Peyer's patch (tissue), 4 donors: ENCODE measurements at regions not wholly inside any gene's neighbourhood (a gene's known extent, or its start where the extent isn't known, plus 50 kb on each side); places are given as distances from the start of the nearest gene placed in this dataset.

ENCODE experiments used
- DNase-seq, 3 donors: peaks; one replicate each; pipeline ENCODE4 v3.0.0-alpha.2; 2017 to 2019
- H3K27ac ChIP-seq, 4 donors: fragments of 200-600 bp; sonication (generic); one replicate each; pipeline ENCODE4 v1.5.1; 2016 to 2019
- H3K27me3 ChIP-seq, 2 donors: fragments of 200-600 bp; sonication (generic); one replicate each; pipeline ENCODE4 v1.5.1; 2019
- H3K36me3 ChIP-seq, 3 donors: fragments of 200-600 bp; sonication (generic); one replicate each; pipeline ENCODE4 v1.5.1; 2016 to 2019
- H3K4me1 ChIP-seq, 4 donors: fragments of 200-600 bp; sonication (generic); one replicate each; pipeline ENCODE4 v1.5.1; 2016 to 2019
- H3K4me3 ChIP-seq, 4 donors: fragments of 200-600 bp; sonication (generic); 1 replicate in 3 of 4; 2 replicates in 1 of 4; pipeline ENCODE4 v1.5.1; 2016 to 2019; ENCODE audit warnings: mild to moderate bottlenecking in 1 of 4
- H3K9me3 ChIP-seq, 4 donors: fragments of 200-600 bp; sonication (generic); one replicate each; pipeline ENCODE4 v1.5.1; 2016 to 2019; ENCODE audit warnings: mild to moderate bottlenecking in 1 of 4
- CTCF ChIP-seq, 6 experiments: fragments of 450-650 bp in 4 of 6; fragments of 200-600 bp in 2 of 6; sonication (generic) in 1 of 6; IDR thresholded peaks; one replicate each; pipeline ENCODE4 v1.5.1; 2017 to 2019; ENCODE audit warnings: antibody characterized with exemption in 6 of 6, mild to moderate bottlenecking in 3 of 6, moderate library complexity in 1 of 6
- POLR2A ChIP-seq, 2 donors: fragments of 450-650 bp; IDR thresholded peaks; one replicate each; pipeline ENCODE4 v1.5.1; 2017; ENCODE audit warnings: antibody characterized with exemption in 2 of 2, mild to moderate bottlenecking in 2 of 2, moderate library complexity in 2 of 2

GRCh38 chr3:162170581-162170980, 674.0 kb downstream of the OTOL1 start:
- TF ChIP-seq CTCF (IDR thresholded peaks at IDR 0.05) = no peak
- no peak for TF ChIP-seq POLR2A (IDR thresholded peaks at IDR 0.05)
- H3K27ac ChIP-seq = no peak overlapping the region
- H3K9me3 ChIP-seq = no peaks in the 10 kb centered on the region
- H3K4me1 ChIP-seq = no peaks in the 10 kb centered on the region
- H3K36me3 ChIP-seq = no peaks in the 10 kb centered on the region
- H3K4me3 ChIP-seq = no peak overlapping the region
- no peak for DNase-seq
- H3K27me3 ChIP-seq = no peaks in the 10 kb centered on the region

- no peak overlapping the region for H3K27ac ChIP-seq
- H3K9me3 ChIP-seq = no peaks in the 10 kb centered on the region
- H3K27me3 ChIP-seq = no peaks in the 10 kb centered on the region
- DNase-seq = no peak
- TF ChIP-seq CTCF (IDR thresholded peaks at IDR 0.05) = no peak
- no peak for TF ChIP-seq POLR2A (IDR thresholded peaks at IDR 0.05)
- no peaks in the 10 kb centered on the region for H3K4me1 ChIP-seq
- no peaks in the 10 kb centered on the region for H3K36me3 ChIP-seq
- no peak overlapping the region for H3K4me3 ChIP-seq
Observed at GRCh38 chr3:162171970-162172369, 675.4 kb downstream of the OTOL1 start.

GRCh38 chr3:162175145-162175544, 678.5 kb downstream of the OTOL1 start:
- no peaks in the 10 kb centered on the region for H3K36me3 ChIP-seq
- no peak overlapping the region for H3K4me3 ChIP-seq
- H3K4me1 ChIP-seq = no peaks in the 10 kb centered on the region
- H3K27ac ChIP-seq = no peak overlapping the region
- no peak for DNase-seq
- no peaks in the 10 kb centered on the region for H3K9me3 ChIP-seq
- TF ChIP-seq POLR2A (IDR thresholded peaks at IDR 0.05) (no peak), CTCF (IDR thresholded peaks at IDR 0.05) (no peak)
- H3K27me3 ChIP-seq = no peaks in the 10 kb centered on the region

- DNase-seq = no peak
- Histone ChIP-seq H3K27me3 (no peaks in the 10 kb centered on the region), H3K27ac (no peak overlapping the region), H3K36me3 (no peaks in the 10 kb centered on the region), H3K9me3 (no peaks in the 10 kb centered on the region), H3K4me3 (no peak overlapping the region), H3K4me1 (no peaks in the 10 kb centered on the region)
- no peak for TF ChIP-seq CTCF (IDR thresholded peaks at IDR 0.05)
- no peak for TF ChIP-seq POLR2A (IDR thresholded peaks at IDR 0.05)
Observed at GRCh38 chr3:162175878-162176277, 679.3 kb downstream of the OTOL1 start.

- Histone ChIP-seq H3K36me3 (no peaks in the 10 kb centered on the region), H3K9me3 (no peaks in the 10 kb centered on the region), H3K27me3 (no peaks in the 10 kb centered on the region), H3K4me1 (no peaks in the 10 kb centered on the region), H3K4me3 (no peak overlapping the region), H3K27ac (no peak overlapping the region)
- no peak for DNase-seq
- no peak for TF ChIP-seq CTCF (IDR thresholded peaks at IDR 0.05)
- no peak for TF ChIP-seq POLR2A (IDR thresholded peaks at IDR 0.05)
Observed at GRCh38 chr3:162183440-162183839, 686.8 kb downstream of the OTOL1 start.

- no peak for DNase-seq
- H3K4me1 ChIP-seq = no peaks in the 10 kb centered on the region
- H3K4me3 ChIP-seq = no peak overlapping the region
- H3K9me3 ChIP-seq = no peaks in the 10 kb centered on the region
- H3K27ac ChIP-seq = no peak overlapping the region
- no peak for TF ChIP-seq POLR2A (IDR thresholded peaks at IDR 0.05)
- no peak for TF ChIP-seq CTCF (IDR thresholded peaks at IDR 0.05)
- H3K27me3 ChIP-seq = no peaks in the 10 kb centered on the region
- H3K36me3 ChIP-seq = no peaks in the 10 kb centered on the region
Observed at GRCh38 chr3:162192340-162193029, 695.9 kb downstream of the OTOL1 start.
